AML-193 (cell line): ENCODE measurements at regions not wholly inside any gene's neighbourhood (a gene's known extent, or its start where the extent isn't known, plus 50 kb on each side); places are given as distances from the start of the nearest gene placed in this dataset.
A peak's percentile ranks its signal among the peaks of the same experiment; 100 is the strongest.
"Not testable (repeated sequence)": the region's sequence is repeated elsewhere in the genome, so short reads cannot be mapped to it uniquely, and the experiment has no call there.

Experiments
- DNase-seq, 2 experiments: peaks; one replicate each; lab custom pipeline; 2025; lab: John Stamatoyannopoulos, UW

DNA sequence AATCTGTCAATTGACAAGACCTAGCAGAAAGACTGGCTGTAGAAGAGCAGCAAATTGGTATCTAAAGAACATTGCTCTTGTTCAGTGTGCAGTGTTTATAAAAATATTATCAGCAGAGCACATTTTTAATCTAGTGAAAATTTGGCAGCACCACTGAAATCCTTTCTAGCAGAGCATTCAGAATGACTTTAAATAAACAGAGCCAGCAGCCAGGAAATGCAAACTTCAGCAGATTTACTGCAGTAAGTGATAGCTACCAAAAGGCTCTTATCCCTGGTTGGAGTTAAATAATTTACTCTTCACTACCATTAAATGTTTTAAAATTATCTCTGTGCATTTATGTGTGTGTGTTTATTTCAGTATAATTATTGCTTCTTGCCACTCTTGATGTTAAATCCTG, 590.9 kb upstream of the CITED2 start:
- DNase-seq, result no peak

- no peak for DNase-seq
Measured at GRCh38 chr6:139964737-139965136, 590.3 kb upstream of the CITED2 start.

DNA sequence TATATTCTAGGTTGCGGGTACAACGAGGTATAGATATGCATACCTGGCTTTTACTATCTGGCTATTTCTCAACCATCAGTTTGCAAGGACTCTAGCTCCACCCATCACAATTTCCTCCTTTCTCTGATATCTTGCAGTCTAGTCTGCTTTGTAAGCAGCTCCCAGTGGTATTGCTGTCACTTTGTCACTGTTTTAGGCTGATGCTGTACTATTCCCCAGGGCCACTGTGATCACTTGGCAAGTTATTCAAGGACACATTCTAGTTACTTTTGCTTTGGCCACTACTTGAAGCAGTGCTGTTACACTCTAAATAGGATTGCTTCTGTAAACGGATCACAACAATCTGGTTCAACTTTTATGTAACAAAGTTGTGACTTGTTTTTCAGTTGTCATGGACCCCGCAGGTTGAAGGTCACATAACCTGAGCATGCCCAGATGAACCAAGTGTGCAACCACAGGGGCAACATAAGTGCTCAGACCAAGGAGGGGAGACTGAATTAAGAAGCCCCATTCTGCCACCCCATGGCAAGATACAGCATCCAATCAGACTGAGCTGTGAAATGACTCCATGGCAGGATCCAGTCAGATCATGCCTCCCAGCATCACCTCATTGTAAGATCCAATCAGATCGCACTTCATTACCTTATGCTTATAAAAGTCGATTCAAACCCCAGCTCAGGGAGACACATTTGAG, 588.4 kb upstream of the CITED2 start:
- no peak for DNase-seq

DNA sequence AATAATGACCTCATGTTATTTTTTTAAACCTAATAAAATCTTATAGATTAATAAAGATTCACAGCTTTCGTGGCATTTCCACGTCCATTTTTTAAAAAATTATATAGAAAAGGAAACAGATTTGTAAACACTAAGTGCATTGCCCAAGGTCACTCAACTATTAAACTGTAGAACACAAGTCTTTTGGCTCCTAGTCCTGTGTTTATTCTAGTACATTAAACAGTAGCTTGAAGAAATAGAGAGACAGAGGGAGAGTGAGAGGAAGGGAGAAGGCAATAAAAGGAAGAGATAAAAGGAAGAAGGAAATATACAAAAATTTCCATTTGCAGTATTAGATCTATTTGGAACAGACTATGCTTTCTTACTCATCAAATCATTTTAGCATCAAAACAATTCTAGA, 586.7 kb upstream of the CITED2 start:
- DNase-seq, result no peak

- DNase-seq, result no peak
Measured at GRCh38 chr6:139960671-139961070, 586.2 kb upstream of the CITED2 start.

GRCh38 chr6:139955366-139956155, 581.1 kb upstream of the CITED2 start:
- no peak for DNase-seq

DNA sequence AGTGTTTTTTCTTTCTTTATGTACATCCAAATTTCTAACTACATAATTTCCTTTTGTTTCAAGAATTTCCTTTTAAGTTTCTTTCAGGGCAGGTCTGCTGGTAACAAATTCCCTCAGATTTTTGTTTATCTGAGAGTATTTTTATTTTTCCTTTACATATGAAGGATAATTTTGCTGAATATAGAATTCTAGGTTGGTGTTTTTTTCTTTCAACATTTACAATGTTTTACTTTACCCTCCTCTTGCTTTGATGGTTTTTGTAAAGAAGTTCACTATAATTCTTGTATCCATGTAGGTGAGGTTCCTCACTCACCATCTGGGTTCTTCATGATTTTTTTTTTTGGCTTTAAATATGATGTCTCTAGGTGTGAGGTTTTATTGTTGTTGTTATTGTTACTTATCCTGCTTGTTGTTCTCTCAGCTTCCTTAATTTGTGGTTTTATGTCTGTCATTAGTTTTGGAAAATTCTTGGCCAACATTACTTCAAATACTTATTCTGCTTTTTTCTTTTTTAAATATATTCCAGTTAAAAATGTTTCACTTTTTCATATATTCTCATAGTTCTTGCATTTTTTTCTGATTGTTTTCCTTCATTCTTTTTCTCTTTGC, 580.1 kb upstream of the CITED2 start:
- DNase-seq, result no peak

- DNase-seq, result not testable (repeated sequence)
Measured at GRCh38 chr6:139953780-139954179, 579.3 kb upstream of the CITED2 start.

GRCh38 chr6:139951172-139951571, 576.7 kb upstream of the CITED2 start:
- no peak for DNase-seq

DNA sequence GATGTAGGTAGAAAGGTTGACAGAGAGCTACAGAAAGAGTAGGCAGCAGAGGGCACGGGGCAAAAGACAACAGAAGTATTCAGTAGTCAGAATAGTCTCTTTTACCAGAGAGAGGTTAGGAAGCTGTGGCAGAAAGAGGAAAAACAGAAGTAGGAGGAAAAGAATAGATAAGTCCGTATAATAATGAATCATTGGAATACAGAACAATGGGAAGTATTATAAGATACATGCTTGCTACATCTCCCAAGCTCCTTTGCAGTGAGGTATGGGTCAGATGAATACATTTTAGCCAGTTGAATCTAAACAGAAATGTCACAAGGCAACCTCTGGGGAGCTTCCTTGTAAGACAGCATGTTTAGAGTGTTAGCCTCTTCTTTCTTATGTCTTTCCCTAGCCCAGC, 570.5 kb upstream of the CITED2 start:
- no peak for DNase-seq

- DNase-seq, result no peak
Measured at GRCh38 chr6:139944131-139944530, 569.7 kb upstream of the CITED2 start.

DNA sequence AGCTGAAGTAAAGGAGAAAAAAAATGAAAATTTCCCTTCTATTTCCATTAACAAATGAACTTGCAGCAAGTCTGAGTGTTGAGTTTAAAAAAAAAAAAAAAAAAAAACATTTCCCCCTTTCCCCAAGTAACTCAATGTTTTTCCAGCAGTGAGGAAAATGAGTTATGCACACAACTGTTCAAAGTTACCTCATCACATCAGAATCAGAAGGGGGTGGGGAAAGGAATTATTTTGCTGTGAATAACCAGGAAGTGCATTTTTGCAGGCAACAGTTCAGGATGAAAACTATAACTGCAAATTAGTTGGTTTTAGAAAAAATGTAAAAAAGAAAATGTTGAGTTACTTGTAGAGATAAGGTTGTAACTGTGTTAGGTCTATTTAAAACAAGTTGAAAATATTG, 568.9 kb upstream of the CITED2 start:
- no peak for DNase-seq

DNA sequence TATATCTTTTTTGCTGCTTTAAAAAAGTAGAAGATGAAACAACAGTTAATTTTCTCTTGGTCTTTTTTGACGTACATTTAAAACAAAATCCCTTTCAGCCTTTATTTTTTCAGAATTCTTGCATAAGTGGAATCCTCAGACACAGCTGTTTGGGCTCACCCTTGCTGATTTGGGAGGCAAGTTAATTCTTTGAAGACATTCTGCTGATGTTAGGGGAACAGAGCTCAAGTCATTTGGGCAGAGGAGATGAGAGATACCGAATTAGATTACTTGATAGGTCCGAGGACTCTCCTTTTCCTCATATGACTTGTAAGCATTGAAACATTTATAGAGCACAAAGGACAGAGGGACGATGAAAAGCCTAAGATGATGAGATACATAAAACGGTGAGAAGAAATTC, 567.9 kb upstream of the CITED2 start:
- DNase-seq, result no peak

DNA sequence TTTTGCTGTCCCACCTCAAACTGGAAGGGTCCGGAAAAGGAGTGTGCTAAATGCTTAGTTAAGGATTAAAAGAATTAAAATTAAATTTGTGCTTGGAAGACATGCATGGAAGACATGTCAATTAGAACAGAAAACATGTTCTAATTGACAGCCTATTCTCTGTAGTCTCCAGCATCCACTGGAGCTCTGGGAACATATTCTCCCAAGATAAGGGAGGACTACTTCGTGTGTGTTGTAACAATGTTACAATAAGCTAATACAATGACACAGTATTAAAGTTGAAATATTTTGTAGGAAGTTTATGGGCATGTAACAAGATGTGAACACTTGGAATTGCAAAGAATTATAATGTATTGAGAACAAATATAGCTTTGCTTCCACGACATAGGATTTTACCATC, 567.4 kb upstream of the CITED2 start:
- DNase-seq, result no peak

- no peak for DNase-seq
Measured at GRCh38 chr6:139940741-139941729, 566.6 kb upstream of the CITED2 start.

DNA sequence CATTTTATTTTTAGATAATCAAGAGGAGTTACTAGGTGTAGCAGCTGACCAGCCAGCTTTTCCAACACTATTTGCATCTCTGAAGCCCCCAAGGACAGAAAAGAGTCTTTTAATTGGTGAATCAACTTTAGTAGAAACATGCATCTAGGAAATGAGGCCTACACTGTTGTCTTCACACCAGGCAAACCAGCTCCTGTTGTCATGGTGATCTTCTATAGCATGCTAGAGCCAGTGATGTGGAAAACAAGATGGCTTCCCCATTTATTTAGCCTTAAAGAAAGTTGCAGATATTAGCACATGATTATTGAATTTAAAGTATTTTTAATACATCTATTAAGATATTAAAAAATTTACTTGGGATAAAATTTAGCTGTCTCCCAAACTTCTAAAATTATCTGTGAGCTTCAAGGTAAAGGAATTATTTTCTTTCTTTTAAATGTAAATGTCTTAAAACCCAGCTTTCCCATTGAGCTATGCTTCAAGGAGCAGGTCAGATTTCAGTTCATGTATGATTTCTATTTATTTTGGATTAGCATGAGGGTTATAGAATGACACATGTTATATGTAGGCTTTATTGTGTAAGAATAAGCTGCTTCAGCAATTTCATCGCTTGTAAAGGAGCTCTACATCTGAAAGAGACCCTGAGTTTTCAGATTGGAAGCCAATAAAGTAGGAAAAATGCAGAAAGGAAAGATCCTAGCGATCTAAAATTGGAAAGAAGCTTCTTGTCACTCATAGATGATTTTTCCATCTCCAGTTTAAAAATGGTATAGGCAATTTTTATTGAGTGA, 564.9 kb upstream of the CITED2 start:
- no peak for DNase-seq

GRCh38 chr6:139932671-139933070, 558.2 kb upstream of the CITED2 start:
- DNase-seq, result no peak

DNA sequence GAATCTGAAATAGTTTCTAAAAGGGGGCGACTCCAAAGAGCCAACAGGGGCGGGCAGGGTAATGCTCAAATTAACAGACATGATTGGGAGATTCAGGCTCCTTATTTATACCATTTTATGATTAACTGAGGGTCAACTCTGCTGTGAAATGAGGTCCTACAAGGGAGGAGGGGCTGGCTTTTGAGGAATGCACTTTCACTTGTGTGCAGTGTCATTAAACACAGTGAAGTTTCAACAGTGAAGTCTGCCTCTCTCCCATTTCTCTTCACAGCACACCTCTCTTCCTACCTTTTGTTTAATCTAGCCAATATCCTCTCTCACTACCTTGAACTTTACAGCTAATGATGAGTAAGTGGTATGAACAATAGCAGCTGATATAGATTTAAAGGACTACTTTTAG, 557.3 kb upstream of the CITED2 start:
- DNase-seq, result no peak

DNA sequence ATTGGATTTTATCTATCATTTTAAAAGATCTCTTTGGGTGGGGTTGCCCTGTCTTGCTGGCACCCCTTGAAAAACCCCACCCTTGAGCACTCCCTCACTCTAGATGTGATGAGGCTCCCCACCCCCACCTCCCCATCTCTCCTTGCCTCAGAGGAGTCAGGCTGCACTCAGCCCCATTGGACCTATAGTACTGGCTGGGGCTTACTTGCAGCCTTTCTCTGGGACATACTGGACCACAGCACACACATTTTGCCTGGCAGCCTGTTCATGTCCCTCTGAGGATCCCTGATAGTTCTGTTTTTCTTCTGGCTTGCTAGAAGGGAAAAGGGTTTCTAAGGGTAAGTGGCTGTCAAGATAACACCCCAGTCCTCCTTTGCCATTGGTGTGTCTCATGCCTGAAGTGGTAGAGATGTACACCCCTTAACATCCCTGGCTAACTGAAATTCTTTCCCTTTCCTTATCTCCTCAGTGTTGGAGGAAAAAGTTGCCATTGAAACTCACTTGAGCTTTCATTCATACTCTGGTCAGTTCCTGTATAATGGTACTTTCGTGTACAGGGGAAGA, 553.4 kb upstream of the CITED2 start:
- no peak for DNase-seq

DNA sequence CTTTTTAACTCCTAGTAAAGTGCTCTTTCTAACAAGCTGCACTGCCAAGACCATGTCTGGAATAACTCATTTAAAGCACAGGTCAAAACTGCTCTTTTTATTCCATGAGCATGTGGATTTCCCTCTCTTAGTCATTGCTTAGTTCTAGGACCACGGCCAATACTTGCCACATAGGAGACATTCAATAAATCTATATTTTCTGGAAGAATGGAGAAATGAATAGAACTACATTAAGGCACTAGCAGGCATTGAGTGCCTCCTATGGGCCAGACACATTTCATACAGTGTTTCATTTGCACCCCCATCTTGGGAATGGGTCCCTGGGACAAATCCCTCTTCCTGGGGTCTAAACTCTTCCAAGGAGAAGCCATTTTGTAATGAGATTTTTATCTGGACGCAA, 552.8 kb upstream of the CITED2 start:
- DNase-seq, result peak; percentile 37 to 45

DNA sequence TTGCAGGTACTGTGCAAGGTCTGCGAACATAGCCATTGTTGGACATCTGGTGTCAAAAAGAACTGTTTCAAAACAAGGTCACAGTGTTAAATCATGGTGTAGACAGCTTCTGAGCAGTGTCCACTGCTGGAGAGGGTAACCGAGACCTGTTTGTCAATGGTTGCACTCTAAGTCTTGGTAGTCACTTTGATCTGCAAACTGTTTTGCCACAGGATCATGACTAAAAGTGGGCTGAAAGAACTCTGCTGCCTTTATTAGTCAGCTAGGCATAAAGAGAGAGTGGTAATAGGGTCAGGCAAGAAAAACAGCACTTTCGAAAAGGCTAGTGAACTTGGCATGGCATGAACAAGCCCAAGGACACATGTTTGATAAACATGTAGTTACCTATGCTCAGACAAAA, 552.3 kb upstream of the CITED2 start:
- DNase-seq, result no peak
